HG02885 (cell line): ENCODE measurements at regions not wholly inside any gene's neighbourhood (a gene's known extent, or its start where the extent isn't known, plus 50 kb on each side); places are given as distances from the start of the nearest gene placed in this dataset.
"Not testable (repeated sequence)": the region's sequence is repeated elsewhere in the genome, so short reads cannot be mapped to it uniquely, and the experiment has no call there.

Experiments used
- ATAC-seq: cut with Tn5 transposase; IDR thresholded peaks from one replicate; pipeline ENCODE4 v1.9.1; 2021; ENCODE audit warnings: mild to moderate bottlenecking; ENCODE audit not compliant: unreplicated experiment, poor library complexity

DNA sequence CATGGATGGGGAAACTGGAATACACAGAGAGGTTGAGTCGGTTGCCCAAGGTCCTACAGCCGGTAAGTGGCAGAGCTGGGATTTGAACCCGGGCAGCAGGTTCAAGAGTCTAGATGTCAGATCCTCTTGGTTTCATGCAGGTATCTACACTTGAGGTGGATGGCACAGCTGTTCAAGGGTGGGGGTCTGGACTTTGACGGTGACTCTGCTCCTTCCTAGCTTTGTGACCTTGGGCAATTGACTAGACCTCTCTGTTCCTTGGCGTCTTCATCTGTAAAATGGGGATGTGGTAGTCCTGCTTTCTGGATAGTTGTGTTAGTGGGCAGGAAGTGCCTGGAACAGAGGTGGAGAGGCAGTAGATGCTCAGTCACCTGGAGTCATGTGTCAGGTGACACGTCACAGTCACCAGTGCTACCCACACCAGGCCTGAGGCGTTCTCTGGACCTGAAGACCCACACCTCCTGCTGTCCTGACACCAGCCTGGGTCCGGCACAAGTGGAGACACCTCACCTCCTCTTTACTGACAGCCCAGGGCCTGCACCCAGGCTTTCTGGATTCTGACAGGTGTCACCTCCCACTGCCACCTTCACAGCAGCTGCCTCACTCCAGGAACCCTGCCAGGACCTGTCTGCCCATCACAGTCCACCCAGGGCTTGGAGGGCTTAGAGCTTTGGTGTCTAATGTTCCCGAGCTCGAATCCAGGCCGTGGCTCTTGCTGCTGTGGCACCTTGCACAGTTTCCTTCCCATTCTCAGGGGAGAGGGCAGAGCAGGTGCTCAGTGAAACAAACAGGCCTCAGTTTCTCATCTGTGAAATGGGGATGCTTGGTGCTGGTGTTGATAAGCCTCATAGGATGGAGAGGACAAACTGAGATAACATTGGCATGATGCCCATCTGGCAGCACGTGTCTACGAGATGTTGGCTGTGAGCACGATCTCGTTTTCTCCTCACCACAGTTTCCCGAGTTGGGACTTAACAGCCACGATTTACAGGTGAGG is 83.2 kb upstream of the RUNX3 start:
- ATAC-seq = no peak

DNA sequence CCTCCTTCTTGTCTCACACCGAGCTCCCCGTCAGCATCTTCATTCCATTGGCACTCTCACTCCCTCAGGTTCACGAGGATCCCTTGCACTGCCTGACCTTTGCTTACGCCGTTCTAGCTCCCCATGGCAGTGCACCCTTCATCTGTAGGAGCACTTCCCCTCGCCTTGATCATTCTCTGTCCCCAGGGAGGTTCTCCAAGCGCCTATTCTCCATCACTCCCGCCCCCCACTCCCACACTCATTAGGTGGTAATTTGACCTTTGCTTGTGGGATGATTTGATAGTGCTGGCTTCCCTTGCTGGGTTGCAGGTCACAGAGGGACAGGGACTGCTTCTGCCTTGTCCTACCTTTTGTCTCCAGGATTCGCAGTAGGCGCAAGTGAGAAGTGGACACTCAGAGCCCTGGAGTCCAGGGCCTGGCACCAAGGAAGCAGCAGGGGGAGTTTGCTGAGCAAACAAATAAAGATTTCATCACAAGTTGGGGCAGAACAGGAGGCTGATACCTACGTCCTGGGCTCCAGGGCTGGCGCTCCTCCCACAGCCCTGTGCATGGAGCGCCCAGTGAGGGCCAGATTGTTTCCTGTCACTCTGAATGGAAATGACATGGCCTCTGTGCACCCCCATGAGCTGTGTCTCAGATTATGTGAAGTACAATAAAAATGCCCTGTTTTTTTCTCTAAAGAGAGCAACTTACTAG is 82.0 kb upstream of the RUNX3 start:
- no peak for ATAC-seq

DNA sequence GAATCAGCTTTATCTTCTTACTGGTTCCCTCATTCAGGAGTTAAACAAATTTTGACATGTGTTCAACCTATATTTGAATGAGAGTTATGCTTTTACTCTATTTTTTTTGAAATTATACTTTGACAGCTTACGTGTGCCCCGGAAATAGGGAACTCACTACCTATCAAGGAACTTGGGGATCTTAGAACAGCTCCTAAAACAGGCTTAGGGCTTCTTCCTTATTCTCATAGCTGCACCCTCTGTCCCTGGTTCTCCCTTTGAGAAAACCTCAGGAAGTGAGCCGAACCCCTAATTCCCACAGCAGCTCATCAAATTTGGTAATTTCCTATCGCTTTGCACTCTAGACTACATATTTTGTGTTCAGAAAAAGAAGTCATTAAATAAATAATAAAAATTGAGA is 81.2 kb upstream of the RUNX3 start:
- no peak for ATAC-seq

DNA sequence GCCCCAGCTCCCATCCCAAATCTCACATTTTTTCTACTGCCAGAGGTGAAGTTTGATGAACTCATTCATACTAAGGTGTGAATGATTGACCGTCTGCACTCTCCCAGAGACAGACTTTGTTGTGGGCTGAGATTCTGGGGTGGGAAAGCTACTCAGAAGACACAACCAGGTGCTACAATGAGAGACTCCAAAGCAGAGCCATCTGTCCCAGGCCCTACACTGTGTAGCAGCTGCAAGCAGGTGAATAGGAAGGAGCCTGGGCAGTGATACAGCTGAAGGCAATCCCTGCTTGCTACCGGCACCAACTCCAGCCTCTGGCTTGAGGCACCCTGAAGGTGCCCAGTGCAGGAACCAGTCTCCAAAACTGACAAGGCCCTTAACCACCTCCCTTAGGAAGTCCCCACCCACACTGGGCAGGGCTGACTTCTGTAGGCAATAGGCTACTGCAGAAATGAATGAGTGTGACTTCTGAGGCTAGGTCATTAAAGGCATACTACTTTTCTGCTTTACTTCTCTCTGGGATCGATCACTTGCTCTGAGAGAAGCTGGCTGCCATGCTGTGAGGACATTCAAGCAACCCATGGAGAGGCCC is 79.7 kb upstream of the RUNX3 start:
- ATAC-seq = no peak

DNA sequence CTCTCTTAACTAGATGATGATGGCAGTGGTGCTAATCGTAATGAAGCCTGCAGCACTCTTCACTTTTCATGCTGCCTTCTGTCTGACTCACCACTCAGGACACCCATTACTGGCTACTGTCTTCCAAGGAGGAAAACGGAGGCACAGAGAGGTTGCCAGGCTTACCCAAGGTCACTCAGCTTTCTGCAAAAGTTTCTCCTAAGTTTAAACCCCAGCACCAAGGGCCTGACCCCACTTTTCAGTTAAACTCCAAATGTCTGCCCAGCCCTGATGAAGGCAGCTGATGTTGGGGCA is 78.1 kb upstream of the RUNX3 start:
- ATAC-seq = no peak

DNA sequence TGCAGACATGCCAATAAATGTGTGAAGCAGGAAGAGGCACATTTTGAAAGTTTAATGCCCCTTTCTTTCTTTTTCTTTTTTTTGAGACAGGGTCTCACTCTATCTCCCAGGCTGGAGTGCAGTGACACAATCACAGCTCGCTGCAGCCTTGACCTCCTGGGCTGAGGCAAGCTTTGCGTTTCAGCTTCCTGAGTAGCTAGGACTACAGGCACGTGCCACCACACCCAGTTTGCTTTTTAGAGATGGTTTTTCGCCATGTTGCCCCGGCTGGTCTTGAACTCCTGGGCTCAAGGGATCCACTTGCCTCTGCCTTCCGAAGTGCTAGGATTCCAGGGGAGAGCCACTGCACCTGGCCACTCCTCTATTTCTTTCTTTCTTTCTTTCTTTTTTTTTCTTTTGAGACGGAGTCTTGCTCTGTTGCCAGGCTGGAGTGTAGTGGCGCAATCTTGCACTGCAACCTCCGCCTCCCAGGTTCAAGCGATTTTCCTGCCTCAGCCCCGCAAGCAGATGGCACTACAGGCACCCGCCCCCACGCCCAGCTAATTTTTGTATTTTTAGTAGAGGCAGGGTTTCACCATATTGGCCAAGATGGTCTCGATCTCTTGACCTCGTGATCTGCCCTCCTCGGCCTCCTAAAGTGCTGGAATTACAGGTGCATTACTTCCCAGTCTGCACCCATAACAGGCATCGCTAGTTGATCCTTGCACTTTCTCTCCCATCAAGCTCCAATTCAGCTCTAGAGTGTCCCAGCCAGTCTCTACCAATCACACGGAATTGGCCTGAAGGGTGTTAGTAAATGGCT is 77.5 kb upstream of the RUNX3 start:
- ATAC-seq = not testable (repeated sequence)

DNA sequence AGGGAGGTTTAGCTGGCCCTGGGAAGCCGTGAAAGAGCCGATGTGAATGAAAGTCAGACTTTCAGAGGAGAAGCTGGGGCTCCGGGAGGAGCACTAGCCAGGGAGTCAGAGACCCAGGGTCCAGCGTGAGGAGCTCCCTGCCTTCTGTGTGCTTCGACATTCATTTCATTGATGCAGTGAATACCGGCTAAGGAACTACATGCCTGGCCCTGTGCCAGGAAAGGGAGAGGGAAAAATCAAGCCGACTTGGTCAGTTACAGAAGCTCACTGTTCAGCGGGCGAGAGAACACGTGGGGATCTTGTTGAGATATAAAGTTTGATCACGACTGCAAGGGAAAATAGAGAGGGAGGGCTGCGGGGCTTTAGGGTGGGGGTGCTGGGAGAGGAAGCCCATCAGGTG is 76.7 kb upstream of the RUNX3 start:
- no peak for ATAC-seq

DNA sequence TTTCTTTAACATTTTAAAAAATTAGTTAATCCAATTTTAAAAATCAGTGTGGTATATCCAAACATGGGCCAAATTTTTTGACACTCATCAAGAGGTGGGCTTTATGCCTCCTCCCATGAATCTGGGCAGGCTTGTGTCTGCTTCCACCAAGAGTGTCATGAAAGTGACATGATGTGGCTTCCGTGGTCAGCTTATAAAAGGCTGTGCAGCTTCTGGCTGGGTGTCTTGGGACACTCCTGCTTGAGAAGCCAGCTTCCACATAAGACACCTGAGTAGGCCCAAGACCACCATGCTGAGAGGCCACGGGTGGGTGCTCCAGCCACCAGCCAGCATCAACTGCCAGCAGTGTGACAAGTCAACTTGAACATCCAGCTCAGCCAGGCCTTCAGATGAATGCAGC is 74.3 kb upstream of the RUNX3 start:
- no peak for ATAC-seq

DNA sequence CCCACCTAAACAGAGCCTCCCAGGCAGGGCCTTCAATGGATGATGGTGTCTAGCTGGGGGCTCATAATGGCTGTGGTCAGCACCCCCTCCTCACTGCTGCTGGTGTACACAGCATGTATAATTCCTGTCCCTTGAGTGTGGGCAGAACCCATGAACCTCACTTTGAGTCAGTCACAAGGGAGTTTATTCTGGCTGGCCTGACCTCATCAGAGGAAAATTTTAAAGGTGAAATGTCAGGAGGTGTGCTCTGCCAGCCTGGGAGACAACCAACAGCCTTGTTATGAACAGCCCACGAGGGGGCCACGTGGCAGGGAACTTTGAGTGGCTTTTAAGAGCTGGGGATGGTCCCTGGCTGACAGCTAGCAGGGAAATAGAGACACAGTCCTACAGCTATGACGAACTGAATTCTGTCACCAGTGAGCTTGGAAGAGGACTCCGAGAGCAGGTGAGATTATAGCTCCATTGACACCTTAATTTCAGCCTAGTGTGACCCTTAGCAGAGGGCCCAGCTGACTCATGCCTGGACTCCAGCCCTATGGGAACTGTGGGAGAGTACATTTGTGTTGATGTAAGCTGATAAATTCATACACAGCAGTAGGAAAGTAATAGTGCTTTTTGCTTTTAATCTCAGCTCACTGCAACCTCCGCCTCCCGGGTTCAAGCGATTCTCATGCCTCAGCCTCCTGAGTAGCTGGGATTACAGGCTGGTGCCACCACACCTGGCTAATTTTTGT is 73.5 kb upstream of the RUNX3 start:
- no peak for ATAC-seq

DNA sequence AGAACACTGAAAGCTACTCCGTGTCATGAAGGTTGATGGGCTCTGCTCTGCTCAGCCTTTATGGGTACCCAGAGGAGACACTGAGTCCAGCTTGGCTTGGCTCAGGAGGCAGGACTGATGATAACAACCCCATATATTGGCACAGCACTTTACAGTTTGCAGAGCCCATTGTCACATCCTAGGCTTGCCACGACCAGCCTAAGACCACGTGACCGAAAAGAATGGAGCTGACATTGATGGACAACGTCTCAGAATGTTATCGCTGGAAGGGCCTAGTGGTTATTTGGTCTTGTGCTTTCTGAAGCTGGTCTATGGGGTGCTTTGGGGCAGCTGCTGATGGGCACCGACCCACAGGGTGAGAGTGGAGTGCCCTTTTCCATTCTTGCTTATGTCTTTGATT is 72.9 kb upstream of the RUNX3 start:
- ATAC-seq = no peak

DNA sequence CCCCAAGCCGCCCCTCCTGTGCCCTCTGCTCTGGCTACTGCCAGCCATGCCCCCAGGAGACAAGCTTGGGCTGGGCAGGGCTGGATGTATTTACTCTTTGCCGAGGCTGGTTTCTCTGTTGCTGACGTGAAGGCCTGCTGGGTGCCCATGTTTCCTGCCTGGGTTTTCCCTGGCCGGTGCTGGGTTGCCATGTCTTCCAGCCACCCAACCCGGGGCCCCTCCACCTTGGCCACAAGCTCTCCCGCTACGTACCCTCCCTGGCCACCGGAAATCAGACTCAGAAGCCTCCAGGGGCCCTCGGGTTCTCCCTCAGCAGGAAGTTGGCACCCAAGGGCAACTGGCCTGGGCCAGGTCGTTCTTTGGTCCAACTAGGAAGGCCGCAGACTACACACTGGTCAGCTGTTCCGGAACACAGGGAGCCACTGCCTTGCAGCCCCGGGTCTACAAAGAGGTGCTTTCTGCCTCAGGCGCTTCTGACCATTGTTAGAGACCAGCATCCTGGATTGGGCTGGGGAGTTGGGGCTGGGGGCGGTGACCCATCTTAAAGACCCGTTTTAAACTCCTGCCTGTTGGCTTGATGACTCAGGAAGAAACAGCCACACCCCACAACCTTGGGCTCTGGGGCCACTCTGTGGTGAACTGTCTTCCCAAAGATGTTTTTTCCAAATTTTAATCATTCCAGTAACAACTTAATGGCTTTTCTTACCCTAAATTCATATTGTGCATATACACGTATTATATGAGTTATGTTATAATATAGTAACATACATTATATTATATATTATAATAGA is 71.2 kb upstream of the RUNX3 start:
- no peak for ATAC-seq

DNA sequence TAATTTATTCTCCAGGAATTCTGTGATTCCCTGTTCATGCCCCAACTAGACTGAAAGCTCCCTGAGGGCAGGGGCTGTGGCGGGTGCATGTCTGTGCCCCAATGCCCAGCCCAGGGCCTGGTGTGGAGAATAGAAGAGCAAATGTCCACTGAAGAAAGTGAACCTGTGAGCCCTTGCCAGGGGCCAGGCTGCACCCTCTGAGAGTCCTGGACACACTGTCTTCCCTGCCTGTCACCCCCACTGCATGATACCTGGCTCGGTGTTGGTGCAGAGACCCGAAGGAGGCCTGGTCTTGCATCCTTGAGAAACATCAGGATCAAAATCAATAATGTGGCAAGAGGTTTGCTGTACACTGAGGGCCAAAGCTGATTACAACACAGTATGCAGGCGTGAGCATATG is 69.8 kb upstream of the RUNX3 start:
- no peak for ATAC-seq

DNA sequence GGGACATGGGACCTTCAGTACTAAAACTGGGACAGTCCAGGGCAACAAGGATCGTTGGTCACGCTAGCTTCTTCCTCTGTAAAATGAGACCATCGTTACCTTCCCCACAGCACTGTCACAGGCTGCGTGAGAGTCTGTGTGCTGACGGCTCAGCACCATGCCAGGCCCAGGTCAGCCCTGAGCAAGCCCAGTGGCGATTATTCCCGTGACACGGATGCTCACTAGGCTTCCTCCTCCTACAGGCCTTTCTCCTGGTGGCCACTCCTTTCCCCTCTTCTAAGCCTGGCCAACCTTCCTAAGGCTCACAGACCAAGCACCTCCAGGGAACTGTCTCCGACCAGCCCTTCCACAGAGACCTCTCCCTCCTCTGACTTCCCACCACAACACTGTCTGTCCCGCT is 69.3 kb upstream of the RUNX3 start:
- no peak for ATAC-seq

DNA sequence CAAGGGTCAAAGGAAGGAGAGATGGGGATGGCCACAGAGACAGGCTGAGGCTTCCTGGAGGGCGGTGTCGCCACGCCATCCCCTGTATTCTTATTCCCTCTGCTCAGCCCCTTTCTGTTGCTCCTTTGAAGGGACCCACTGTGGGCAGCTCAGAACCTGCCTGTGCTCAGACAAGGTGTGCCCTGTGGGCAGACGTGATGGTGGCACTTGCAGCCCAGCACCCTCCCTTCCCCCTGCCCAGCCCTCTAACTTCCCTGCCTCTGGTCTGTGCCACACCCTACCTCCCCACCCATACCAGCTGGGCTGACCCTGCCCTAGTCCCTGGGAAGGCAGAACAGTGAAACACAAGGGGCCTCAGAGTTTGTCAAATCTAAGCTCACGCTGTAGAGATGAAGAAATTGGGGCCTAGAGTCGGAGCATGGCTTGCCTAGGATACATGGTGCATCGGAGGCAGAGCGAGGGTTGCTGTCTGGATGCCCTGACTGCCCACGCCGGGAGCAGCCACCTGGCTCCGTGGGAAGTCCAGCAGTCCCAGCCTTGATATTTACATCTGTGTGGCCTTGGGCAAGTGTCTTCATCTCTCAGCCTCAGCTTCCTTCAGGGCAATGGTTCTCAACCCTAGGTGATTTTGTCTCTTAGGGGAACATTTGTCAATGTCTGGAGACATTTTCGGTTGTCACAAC is 68.6 kb upstream of the RUNX3 start:
- ATAC-seq = no peak

DNA sequence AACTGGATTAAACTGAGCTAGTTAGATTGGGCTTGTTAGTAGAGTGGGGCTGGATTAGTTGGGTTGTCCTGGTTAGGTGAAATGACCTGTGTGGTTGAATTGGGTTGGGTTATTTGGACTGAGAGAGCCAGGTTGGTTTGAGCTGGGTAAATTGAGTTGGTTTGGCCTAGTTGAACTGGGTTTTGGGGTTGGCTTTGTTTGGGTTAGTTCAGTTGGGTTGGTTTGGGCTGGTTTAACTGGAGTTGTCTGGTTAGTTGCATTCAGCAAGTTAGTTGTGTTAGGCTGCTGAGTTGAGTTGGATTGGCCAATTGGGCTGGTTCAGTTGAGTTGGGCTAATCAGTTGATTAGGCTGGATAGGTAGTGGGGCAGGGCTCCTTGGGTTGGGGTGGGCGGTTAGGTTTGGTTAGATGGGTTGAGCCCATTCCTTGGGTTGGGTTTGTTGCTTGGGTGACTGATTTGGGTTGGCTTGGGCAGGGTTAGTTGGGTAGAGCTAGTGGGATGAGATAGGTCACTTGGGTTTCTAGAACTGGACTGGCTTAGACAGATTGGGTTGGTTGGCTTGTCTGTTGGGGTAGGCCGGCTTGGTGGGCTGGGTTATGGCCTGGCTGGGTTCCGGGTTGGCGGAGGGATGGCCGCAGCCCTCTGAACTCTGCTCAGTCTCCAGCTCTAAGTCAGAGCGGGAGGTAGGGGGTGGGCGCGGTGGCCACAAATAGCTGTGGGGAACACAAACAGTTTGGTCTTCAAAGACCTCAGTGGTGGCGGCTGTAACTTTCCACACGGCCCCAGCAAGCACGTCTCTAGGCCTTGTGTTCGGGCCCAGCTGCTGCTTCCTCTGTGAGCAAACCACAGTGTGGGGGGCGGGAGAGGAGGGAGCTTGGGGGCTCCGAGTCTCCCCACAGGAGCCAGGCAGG is 67.2 kb upstream of the RUNX3 start:
- ATAC-seq = no peak

DNA sequence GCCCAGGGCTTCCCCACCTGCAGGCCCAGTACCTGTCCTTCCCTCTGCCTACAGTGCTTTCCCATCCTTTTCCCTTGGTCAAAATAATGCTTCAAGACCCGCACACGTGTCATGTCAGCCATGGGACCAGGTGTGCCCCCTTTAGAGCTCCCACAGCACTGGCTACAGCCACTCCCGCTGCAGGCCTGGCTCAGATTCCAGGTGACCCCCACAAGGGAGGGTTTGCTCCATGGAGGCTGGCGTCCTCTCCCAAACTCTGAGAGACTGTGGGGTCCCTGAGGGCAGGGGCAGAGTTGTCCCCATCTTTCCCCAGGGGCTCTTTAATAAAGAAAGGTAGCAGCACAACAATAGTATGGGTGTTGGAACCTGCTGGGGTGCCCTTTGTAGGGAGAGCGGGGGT is 66.4 kb upstream of the RUNX3 start:
- ATAC-seq = no peak

DNA sequence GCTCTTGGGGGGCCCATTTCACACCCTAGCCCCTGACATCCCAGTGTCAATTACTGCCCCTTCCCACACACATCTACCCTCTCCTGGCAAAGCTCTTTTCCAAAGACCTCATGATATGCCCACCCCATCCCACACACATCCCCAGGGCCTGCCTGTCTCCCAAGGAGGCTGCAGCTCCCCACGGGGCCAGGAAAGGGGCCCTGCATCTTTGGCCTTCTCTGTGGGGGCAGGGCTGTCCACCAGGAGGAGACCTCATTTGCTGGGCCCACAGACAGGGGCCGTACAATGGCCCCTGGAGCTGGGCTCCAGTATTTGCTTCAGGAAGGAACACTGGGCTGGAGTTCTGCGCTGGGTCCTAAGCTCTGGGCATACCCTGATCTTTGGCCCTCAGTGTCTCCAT is 65.6 kb upstream of the RUNX3 start:
- ATAC-seq = no peak

DNA sequence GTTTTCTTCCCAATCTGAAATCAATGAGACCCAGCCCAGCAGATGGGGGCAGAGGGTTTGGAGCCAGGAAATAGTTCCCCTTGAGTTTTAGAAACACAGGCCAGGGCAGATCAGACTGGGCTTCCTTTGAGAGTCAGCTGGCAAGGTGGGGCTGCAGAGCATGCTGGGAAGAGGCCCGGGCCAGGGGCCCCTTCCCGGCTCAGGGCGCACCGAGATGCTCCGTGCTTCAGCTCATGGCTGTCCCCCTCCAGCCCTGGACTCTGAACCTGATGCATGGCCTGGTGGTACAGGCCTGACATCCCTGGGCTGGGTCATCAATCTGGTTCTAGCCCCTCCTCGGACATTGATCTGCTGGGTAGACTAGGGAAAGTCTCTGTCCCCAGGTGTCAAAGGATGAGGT is 65.1 kb upstream of the RUNX3 start:
- no peak for ATAC-seq
